Endothelial cell of hepatic sinusoid (primary cell): ENCODE measurements at regions not wholly inside any gene's neighbourhood (a gene's known extent, or its start where the extent isn't known, plus 50 kb on each side); places are given as distances from the start of the nearest gene placed in this dataset.

Source experiments
- in situ Hi-C: cut with HindIII; loops from 2 replicates; pipeline ENCODE4 v1.10.0; 2017; ENCODE audit warnings: low sequenced_read_pairs

GRCh38 chr2:66689456-66690051 lies 254.6 kb downstream of the MEIS1 start:
- in situ Hi-C loops, result no loop called here

- in situ Hi-C loops, result no loop called here
These were observed 256.4 kb downstream of the MEIS1 start for GRCh38 chr2:66691031-66691965.

GRCh38 chr2:66692521-66693054 lies 257.7 kb downstream of the MEIS1 start:
- in situ Hi-C loops, result no loop called here

DNA sequence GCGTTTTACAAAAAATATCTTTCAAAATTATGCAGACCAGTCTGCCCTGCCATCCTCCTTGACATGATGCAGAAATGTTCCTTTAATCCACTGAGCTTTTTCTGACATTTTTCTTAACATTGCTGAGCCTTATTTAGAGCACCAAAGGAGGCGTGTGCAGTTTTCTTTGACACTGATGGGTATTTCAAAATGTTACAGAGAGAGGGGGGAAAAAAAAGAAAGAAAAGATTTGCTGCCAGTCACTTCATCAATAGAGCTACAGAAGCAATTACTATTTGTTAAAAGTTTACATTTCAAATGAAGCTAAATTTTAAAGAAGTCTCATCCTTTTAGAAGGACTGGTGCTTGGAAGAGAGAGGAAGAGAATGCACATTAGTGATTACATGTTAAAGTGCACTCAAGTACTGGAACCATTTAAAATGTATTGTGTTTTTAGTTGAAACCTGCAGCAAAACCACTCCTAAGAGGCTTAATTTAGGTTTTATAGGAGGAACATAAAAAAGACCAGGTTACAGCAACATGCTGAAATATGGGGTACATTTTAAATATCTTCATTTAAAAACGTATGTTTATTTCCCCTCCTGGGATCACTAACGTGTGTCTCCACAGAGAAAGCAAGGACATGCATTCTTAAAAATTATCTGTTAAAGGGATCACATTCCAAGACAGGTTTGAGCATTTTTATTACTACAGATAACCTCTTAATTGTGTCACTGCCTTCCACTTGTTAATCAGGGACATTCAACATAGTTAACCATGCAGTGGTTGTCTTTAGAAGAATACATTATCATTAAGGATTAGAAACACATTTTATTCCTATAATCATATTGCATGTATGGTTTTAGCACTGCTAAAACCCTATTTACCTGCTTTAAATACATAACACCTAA lies 258.4 kb downstream of the MEIS1 start:
- in situ Hi-C loops, result no loop called here

DNA sequence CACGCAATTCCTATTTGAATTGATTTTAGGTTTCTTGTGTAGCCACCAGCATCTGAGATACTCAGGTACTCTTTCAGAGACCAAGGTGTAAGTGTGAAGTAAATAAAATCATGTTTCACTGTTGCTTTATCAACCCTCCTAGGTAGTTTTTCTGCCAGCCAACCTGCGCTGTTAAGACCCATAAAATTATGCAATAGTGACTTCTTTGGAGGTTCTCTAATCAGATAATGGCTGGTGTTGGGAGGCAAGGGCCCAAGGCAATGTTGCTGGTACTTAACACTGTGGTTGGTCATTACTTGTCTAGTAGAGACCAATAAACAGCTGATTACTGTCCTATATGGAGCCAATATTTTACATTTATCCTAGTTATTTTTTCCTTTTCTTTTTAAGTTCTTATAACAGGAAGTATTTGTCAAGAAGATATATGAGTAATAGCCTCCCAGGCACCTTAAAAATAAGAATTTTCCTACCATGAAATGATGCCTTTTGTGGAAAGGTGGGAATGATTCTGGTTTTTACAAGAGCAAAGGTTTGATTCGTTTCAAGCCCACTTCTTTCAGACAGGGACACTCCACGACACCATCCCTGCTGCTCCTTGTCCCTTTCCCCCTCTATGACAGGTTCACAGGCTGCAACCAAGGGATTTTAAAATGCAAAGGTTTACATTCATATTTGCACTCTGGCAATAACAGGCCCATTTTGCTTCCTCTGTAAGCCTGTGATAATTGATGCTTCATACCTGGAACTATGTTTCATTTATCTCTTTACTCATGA lies 259.3 kb downstream of the MEIS1 start:
- in situ Hi-C loops, result no loop called here

DNA sequence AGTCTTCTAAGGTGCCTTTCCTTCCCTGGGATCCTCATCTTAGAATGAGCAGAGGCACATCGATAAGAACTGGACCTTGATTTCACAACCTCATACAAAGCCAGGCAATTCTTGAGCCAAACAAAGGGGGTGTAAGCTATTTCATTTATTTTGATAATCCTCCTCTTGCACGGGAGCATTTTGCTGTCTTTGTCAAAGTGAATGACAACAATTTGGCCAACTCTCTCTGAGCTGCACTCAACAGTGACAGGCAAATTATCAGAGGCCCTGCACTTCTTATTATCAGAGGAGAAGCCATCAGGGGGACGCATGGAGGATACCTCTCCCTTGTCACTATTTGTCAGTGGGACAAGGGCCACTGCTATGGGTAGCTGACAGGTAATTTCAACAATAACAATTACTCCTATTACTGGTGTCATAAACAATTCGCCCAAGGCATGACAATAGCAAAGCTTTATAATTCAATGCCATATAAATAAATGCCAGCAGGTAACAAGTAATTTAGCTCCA lies 260.4 kb downstream of the MEIS1 start:
- in situ Hi-C loops, result no loop called here

GRCh38 chr2:66696374-66696773 lies 261.4 kb downstream of the MEIS1 start:
- in situ Hi-C loops, result no loop called here

DNA sequence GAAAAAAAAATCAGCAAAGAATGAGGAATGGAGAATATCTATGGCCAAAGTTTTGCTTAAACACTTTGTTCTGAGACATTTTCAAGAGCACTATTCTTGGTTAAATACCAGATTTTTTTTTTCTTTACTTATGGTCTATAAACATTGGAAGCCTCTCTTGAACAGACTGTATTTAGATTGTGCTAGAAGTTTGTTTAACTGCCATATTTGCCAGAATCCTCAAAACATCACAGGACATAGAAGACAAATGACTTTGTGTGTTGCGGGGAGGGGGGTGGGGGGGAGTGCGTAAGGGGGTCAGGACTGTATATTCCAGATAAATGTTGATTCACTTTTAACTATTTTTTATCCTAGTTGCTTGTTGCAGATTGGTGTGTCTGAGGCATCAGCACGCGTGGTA lies 262.0 kb downstream of the MEIS1 start:
- in situ Hi-C loops, result no loop called here

GRCh38 chr2:66697366-66697765 lies 262.4 kb downstream of the MEIS1 start:
- in situ Hi-C loops, result no loop called here

- in situ Hi-C loops, result no loop called here
These were observed 263.2 kb downstream of the MEIS1 start for GRCh38 chr2:66698091-66698490.

DNA sequence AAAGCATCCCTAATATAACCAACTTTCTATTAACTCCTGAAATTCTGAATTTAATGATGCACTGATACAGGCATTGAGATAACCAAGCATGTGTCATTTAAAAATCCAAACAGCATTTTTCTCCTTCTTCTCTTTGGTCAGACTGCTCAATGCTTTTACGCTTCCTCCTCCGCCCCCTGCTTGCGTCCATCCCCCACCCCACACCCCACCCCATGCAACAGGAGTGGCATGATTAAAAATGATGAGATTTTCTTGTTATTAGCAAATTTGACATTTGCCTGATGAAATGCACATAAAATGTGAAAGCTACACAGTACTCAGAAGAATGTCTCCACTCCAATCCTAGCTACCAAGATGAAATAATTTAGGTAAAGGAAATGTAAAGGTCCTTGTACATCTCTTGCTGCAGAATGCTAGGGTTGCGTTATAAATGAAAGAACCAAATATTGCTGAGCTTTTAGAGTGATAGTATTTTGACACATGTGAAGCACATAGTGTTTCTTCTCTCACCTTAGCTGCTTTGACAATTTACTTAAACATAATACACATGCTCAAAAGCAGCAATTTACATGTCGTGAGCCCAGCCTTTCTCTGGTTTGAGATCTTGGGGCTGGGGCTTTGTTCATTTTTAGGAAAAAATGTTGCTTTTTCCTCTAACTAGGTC lies 263.8 kb downstream of the MEIS1 start:
- in situ Hi-C loops, result no loop called here

DNA sequence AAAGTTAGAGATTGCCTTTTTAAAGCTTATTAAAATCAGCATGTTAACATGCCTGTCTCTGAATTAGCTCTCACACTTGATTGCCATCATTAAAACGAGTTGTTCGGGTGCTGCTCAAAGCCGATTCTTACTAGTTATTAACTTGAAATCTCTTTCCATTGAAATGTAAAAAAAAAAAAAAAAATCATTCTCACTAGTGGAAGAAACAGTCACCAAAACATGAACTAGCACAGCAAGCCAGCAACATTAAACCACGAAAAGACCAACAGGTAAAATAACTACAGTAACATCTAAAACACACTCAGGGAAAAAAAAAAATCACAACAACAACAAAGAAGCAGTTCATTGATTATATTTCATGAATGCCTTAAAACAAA lies 264.5 kb downstream of the MEIS1 start:
- in situ Hi-C loops, result no loop called here

GRCh38 chr2:66699793-66700676 lies 265.1 kb downstream of the MEIS1 start:
- in situ Hi-C loops, result no loop called here

GRCh38 chr2:66700677-66701066 lies 265.7 kb downstream of the MEIS1 start:
- in situ Hi-C loops, result no loop called here

DNA sequence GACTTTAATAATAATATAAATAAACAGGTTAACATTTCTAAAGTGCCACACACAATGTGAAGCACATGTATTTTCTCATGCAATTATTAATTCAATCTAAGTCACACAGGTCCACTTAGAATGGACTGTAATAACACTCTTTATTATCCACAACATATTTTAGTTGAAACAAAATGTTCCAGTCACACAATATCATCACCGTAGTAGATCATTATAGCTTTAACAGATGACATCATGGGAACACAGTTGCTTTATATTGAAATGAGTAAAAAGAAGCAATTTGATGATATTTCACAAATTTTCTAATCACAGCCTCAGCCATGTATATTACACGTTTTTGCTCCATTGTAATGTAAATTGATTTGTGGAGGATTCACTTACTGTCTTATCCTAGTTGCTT lies 266.3 kb downstream of the MEIS1 start:
- in situ Hi-C loops, result no loop called here

DNA sequence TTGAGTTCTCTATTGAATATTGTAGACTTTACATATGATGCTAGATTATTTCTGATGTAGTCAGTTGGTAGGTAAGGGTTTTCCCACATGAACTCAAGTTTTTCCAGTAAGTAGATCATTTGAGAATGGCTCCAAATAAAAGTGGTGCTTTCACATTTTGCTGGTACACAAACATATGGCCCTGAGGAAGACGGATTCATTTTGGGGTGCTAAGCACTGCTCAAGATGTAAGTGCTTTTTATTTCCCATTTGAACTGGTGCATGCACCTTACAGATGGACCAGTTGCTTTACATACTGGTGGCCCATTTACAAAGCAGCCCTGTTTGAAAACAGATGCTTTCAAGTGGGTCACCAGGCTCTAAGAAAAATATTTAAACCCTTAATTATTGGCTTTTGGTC lies 266.7 kb downstream of the MEIS1 start:
- in situ Hi-C loops, result no loop called here

DNA sequence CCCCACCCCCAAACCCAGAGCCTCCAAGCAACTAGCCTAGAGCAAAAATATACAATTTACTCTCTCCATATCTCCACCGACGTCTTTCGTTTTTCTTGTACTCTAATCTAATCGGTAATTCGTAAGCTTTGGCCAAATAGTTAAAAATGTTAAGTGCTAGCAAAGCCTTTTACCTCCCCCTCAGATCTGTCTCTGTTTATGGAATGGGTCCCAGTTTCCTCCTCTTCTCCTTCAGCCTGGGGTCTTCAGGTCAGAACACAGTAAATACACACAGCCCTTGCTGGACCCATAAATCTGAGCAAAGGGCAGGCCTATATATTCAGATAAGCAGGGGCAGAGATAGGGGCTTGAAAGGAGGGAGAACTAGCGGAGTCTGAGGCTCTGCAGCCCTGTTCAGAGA lies 267.4 kb downstream of the MEIS1 start:
- in situ Hi-C loops, result no loop called here

DNA sequence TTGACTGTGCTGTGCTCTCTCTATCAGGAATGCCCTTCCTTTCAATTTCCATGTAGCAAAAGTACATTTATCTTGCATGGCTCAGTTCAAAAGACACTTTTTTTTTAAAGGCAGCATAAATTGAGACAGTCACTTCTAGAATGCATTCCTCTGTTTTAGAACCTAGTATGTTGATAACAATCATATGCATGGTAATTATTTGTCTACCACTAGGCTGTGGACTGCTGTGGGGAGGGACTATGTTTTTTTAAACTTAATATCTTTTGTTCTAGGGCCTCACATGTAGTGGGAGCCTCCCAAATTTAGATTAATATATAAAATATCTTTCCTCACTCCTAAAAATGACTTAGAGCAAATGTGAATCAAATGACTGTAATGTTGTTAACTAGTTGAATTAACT lies 269.9 kb downstream of the MEIS1 start:
- in situ Hi-C loops, result no loop called here

- in situ Hi-C loops, result no loop called here
These were observed 279.7 kb downstream of the MEIS1 start for GRCh38 chr2:66714610-66715009.
